GM10266 (cell line): ENCODE measurements at regions not wholly inside any gene's neighbourhood (a gene's known extent, or its start where the extent isn't known, plus 50 kb on each side); places are given as distances from the start of the nearest gene placed in this dataset.

Experiments used
- DNase-seq: peaks from one replicate; pipeline ENCODE4 v3.0.0; 2012; ENCODE audit errors: extremely low spot score
- TF ChIP-seq, protein P1 (sequence below): IDR thresholded peaks from 2 replicates; pipeline ENCODE4 v1.5.1; 2012; ENCODE audit warnings: mild to moderate bottlenecking, low read depth; ENCODE audit not compliant: control insufficient read depth, insufficient read depth; ENCODE audit errors: missing control alignments

DNA sequence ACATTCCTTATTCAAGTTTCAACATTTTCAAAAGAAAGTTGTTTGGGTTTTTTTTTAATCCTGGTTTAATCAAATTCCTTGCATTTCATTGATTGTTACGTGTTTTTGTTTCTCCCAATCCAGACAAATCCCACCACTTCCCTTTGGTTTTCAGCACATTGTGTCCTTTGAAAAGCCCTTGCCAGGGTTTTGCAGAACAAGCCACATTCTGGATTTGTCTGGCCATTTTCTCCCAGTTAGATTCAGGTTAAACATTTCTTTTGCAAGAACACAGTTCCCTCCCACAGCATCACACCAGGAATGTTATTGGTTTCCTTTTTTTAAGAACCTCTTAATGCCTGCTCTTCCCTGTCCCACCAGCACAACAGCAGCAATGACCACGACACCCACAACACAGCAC, 278.0 kb upstream of the SALL1 start:
- TF ChIP-seq, protein P1, sequence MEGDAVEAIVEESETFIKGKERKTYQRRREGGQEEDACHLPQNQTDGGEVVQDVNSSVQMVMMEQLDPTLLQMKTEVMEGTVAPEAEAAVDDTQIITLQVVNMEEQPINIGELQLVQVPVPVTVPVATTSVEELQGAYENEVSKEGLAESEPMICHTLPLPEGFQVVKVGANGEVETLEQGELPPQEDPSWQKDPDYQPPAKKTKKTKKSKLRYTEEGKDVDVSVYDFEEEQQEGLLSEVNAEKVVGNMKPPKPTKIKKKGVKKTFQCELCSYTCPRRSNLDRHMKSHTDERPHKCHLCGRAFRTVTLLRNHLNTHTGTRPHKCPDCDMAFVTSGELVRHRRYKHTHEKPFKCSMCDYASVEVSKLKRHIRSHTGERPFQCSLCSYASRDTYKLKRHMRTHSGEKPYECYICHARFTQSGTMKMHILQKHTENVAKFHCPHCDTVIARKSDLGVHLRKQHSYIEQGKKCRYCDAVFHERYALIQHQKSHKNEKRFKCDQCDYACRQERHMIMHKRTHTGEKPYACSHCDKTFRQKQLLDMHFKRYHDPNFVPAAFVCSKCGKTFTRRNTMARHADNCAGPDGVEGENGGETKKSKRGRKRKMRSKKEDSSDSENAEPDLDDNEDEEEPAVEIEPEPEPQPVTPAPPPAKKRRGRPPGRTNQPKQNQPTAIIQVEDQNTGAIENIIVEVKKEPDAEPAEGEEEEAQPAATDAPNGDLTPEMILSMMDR: no peak
- no peak for DNase-seq

DNA sequence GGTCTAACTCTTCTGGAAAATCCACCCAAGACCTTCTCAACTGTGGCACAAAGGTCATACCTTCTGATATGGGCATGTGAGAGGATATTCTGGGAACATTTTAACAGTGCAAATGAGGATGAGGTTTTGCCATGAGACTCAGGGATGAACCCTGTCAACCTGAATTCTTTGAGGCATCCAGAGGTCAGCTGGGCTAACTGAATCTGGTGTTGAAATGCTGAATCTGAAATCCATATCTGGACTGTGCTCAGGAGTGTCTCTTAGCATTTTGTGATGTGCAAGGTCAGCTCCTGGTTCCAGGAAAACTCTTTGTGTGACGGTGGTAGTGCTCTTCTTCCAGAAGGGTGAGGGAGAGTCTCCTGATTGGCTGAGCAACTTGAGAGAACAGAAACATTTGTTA, 276.0 kb upstream of the SALL1 start:
- TF ChIP-seq, protein P1: no peak
- no peak for DNase-seq

DNA sequence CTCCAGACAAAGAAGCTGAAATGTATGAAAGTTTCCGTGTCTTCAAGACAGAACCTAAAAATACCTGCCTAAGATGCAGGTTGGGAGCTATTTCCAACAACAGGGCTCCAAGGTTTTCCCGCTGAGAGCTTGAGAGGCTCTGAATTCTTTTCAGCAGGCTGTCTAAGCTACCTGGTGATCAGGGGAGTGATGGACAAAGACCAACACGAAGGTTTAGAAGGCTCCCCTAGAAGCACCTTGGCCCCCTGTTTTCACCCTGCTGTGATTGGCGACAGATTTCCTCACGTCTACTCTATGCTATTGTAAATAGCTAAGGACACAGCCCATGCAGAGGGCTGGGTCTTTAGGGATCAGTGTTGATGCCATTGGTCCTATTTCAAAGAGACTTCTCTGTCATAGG, 275.2 kb upstream of the SALL1 start:
- TF ChIP-seq, protein P1: no peak
- DNase-seq: no peak

DNA sequence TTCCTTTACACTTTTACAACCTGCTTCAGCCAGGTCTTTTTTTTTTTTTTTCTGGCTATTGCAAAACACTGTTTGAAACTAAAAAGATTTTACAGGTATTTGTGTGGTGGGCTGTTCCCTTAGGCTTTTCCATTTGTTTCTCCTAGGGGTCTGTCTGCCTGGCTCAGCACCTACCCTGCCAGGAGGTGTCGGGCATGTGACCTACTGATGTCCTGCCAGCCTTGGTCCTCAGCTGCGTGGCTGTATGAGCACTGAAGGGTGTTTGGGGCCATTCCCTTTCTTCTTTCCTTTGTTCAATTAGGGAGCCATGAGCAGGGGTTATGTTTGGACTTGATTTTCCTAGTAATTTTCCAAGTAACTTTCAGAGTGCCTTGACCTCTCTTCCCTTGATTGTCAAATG, 269.2 kb upstream of the SALL1 start:
- TF ChIP-seq, protein P1: no peak
- no peak for DNase-seq

DNA sequence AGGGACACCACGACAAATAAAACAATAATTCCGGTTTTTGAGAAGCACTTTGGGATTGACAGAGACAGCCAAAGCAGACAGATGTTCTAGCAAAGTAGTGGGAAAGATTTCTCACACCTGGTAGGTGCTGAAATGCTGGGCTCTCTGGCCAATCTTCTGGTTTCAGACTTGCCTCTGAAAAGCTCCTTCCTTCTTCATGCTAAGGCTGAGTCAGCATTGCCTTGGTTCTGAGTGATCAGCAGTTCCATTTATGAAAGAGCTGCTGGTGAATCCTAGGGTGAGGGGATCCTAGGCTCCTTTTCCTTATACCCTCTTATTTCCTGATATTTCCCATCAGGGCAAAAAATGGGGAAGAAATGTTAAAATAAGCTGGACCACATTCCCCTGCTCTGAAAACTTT, 268.7 kb upstream of the SALL1 start:
- TF ChIP-seq, protein P1: no peak

DNA sequence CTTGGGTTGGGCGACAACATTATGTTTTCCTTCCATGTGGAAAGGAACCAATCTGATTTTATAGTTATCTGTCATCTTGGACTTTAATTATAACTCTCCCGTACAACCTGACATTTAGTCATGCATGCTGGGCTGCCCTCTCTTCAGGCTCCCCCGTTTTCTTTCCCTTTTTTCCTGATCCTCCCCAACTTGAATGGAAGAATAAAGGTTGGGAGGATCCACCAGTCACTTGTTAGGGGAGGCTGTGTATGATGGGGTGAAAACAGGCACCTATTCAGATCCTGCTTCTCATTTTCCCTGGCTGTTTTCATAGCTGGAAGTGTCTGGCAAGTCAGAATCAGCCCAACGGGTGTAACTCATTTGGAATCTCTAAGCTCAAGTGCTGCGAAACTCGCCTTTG, 267.2 kb upstream of the SALL1 start:
- TF ChIP-seq, protein P1: no peak
- no peak for DNase-seq

More for the DNA sequence above, 268.7 kb upstream of the SALL1 start:
- DNase-seq: no peak

DNA sequence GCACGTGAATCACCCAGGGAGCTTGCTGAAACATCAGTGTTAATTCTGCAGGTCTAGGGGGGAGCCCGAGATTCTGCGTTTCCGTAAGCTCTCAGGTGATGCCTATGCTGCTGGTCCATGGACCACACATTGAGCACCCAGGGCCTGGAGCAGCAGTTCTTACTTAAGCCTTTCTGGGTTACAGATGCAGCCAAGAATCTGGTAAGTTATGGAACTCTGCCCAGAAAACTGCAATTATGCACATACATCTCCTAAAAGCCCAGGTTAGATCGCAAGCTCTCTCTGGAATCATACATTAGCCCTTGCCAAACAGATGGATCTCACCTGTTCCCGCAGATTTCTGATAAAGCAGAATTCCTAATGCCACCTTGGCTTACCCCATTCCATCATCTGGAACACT, 265.9 kb upstream of the SALL1 start:
- TF ChIP-seq, protein P1: no peak
- DNase-seq: no peak
